Loucy (cell line): ENCODE measurements at regions not wholly inside any gene's neighbourhood (a gene's known extent, or its start where the extent isn't known, plus 50 kb on each side); places are given as distances from the start of the nearest gene placed in this dataset.

Experiments
- H2AFZ ChIP-seq: fragments of 200-600 bp; sonication (generic); 2 replicates; pipeline ENCODE4 v1.6.0; 2016; ENCODE audit warnings: antibody characterized with exemption, mild to moderate bottlenecking, low read length, moderate library complexity
- H3F3A ChIP-seq: fragments of 200-600 bp; 2 replicates; pipeline ENCODE4 v1.6.0; 2016; ENCODE audit warnings: antibody characterized with exemption, low read depth, mild to moderate bottlenecking
- H3K27me3 ChIP-seq: fragments of 200-600 bp; sonication (generic); 2 replicates; pipeline ENCODE4 v1.6.1; 2014; ENCODE audit warnings: low read length, mild to moderate bottlenecking; ENCODE audit not compliant: insufficient read depth, poor library complexity, severe bottlenecking
- H3K36me3 ChIP-seq: fragments of 200-600 bp; sonication (generic); 2 replicates; pipeline ENCODE4 v1.6.1; 2016; ENCODE audit warnings: low read length; ENCODE audit not compliant: insufficient read depth
- H3K4me1 ChIP-seq: fragments of 200-600 bp; sonication (generic); 2 replicates; pipeline ENCODE4 v1.5.1; 2014; ENCODE audit warnings: low read length, mild to moderate bottlenecking; ENCODE audit not compliant: insufficient read depth, poor library complexity, severe bottlenecking
- H3K4me2 ChIP-seq: fragments of 200-600 bp; sonication (generic); 2 replicates; pipeline ENCODE4 v1.6.0; 2014; ENCODE audit warnings: antibody characterized with exemption, low read length, low read depth, mild to moderate bottlenecking; ENCODE audit not compliant: poor library complexity, severe bottlenecking
- H3K4me3 ChIP-seq: fragments of 200-600 bp; sonication (generic); 2 replicates; pipeline ENCODE4 v1.5.1; 2014; ENCODE audit warnings: low read length, mild to moderate bottlenecking, mixed read lengths; ENCODE audit not compliant: poor library complexity, severe bottlenecking
- H3K79me2 ChIP-seq: fragments of 200-600 bp; sonication (generic); 2 replicates; pipeline ENCODE4 v1.6.1; 2014; ENCODE audit warnings: low read length; ENCODE audit not compliant: insufficient read depth
- H3K9ac ChIP-seq: fragments of 200-600 bp; sonication (generic); 2 replicates; pipeline ENCODE4 v1.6.0; 2014; ENCODE audit warnings: mild to moderate bottlenecking, low read depth, low read length, moderate library complexity; ENCODE audit not compliant: poor library complexity, severe bottlenecking
- H3K9me2 ChIP-seq: fragments of 200-600 bp; sonication (generic); replicated peaks from 2 replicates; pipeline ENCODE4 v1.6.1; 2016; ENCODE audit warnings: low read depth, low read length, mixed read lengths
- H3K9me3 ChIP-seq: fragments of 200-600 bp; sonication (generic); 2 replicates; pipeline ENCODE4 v1.6.1; 2014; ENCODE audit warnings: mild to moderate bottlenecking, antibody characterized with exemption, low read length, low read depth; ENCODE audit not compliant: insufficient read depth
- H4K20me1 ChIP-seq: fragments of 200-600 bp; sonication (generic); 2 replicates; pipeline ENCODE4 v1.6.0; 2014; ENCODE audit warnings: antibody characterized with exemption, low read length, mild to moderate bottlenecking; ENCODE audit not compliant: insufficient read depth, poor library complexity, severe bottlenecking
- EZH2phosphoT487 ChIP-seq: fragments of 200-600 bp; IDR thresholded peaks from 2 replicates; pipeline ENCODE4 v1.6.1; 2018; ENCODE audit warnings: antibody characterized with exemption, mild to moderate bottlenecking, moderate library complexity, borderline replicate concordance
- TF ChIP-seq, protein P1 (sequence below): fragments of 200-600 bp; sonication (generic); conservative IDR thresholded peaks from 2 replicates; pipeline ENCODE4 v1.5.1; 2014; ENCODE audit warnings: mild to moderate bottlenecking, antibody characterized with exemption, low read length

DNA sequence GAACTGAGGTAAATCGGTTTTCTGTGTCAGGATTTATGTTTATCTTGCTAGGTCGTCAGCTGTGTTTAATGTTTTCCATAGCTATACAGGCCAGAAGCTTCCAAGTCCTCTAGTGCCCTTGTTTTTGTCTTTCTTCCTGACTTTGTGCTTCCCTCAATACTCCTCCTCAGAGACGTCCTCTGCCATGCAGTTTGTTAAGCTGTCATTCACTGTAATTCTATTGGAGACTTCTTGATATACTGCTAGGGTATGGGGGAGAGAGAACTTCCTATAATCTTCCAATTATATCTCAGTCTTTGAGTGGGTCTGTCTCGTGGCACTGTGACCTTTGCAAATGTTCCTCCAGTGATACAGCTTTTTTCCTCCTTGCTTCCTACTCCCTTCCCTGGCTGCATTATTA lies 327.3 kb upstream of the ANO5 start:
- no peak overlapping the region for H3K4me3 ChIP-seq
- no peaks in the 10 kb centered on the region for H3K79me2 ChIP-seq
- no peaks in the 10 kb centered on the region for H4K20me1 ChIP-seq
- H3K36me3 ChIP-seq, result no peaks in the 10 kb centered on the region
- H3K9me3 ChIP-seq, result no peaks in the 10 kb centered on the region
- TF ChIP-seq EZH2phosphoT487, result no peak
- H3K27me3 ChIP-seq, result no peaks in the 10 kb centered on the region
- H3K9ac ChIP-seq, result no peak overlapping the region
- H3F3A ChIP-seq, result no peaks in the 10 kb centered on the region
- H3K4me2 ChIP-seq, result no peak overlapping the region
- no peaks in the 10 kb centered on the region for H3K9me2 ChIP-seq
- H3K4me1 ChIP-seq, result no peaks in the 10 kb centered on the region
- no peak overlapping the region for H2AFZ ChIP-seq

DNA sequence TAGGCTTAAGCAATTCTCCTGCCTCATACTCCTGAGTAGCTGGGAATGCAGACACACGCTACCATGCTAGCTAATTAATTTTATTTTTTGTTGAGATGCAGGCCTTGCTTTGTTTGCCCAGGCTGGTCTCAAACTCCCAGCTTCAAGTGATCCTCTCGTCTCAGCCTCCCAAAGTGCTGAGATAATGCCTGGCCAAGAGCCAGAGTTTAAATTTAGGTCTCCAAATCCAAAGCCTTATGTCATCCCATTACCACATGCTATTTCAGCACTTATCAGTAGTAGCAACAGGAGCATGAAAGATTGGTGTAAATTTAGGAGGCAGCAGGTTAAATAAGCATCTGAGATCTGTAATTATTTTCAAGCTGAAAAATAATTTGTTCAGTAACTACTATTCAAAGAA lies 326.1 kb upstream of the ANO5 start:
- no peak for TF ChIP-seq EZH2phosphoT487
- TF ChIP-seq, protein P1, sequence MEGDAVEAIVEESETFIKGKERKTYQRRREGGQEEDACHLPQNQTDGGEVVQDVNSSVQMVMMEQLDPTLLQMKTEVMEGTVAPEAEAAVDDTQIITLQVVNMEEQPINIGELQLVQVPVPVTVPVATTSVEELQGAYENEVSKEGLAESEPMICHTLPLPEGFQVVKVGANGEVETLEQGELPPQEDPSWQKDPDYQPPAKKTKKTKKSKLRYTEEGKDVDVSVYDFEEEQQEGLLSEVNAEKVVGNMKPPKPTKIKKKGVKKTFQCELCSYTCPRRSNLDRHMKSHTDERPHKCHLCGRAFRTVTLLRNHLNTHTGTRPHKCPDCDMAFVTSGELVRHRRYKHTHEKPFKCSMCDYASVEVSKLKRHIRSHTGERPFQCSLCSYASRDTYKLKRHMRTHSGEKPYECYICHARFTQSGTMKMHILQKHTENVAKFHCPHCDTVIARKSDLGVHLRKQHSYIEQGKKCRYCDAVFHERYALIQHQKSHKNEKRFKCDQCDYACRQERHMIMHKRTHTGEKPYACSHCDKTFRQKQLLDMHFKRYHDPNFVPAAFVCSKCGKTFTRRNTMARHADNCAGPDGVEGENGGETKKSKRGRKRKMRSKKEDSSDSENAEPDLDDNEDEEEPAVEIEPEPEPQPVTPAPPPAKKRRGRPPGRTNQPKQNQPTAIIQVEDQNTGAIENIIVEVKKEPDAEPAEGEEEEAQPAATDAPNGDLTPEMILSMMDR, result no peak
- Histone ChIP-seq H3K27me3 (no peaks in the 10 kb centered on the region), H2AFZ (no peak overlapping the region)

DNA sequence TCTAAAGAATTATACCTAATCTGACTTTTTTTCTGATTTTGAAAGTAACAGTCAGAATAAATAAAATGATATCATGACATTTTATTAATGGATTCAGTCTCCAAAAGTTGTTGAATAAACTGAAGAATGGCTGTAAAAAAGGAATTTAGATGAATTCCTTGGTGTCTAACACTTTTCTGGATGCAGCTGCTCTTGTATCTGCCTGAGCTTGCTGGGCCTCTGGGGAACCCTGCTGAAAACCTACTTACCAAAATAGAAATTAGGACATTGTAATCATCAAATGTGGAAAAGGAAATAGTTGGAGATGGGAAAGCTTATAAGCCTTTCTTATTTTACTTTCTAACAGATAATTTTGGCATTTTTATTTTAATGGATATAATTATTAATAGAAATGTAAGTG lies 315.7 kb upstream of the ANO5 start:
- Histone ChIP-seq H3K9ac (no peak overlapping the region), H2AFZ (no peak overlapping the region), H3K4me3 (no peak overlapping the region), H3K9me2 (no peaks in the 10 kb centered on the region), H3K9me3 (no peaks in the 10 kb centered on the region), H3K36me3 (no peaks in the 10 kb centered on the region), H3K4me2 (no peak overlapping the region), H4K20me1 (no peaks in the 10 kb centered on the region), H3K27me3 (no peaks in the 10 kb centered on the region), H3K4me1 (no peaks in the 10 kb centered on the region), H3F3A (no peaks in the 10 kb centered on the region), H3K79me2 (no peaks in the 10 kb centered on the region)
- TF ChIP-seq EZH2phosphoT487, result no peak
- TF ChIP-seq, protein P1, result no peak

More for the DNA sequence above, 326.1 kb upstream of the ANO5 start:
- Histone ChIP-seq H3K9me3 (no peaks in the 10 kb centered on the region), H3K36me3 (no peaks in the 10 kb centered on the region), H3K4me2 (no peak overlapping the region), H3K79me2 (no peaks in the 10 kb centered on the region), H3K4me3 (no peak overlapping the region), H4K20me1 (no peaks in the 10 kb centered on the region), H3K9me2 (no peaks in the 10 kb centered on the region), H3K4me1 (no peaks in the 10 kb centered on the region), H3F3A (no peaks in the 10 kb centered on the region), H3K9ac (no peak overlapping the region)

DNA sequence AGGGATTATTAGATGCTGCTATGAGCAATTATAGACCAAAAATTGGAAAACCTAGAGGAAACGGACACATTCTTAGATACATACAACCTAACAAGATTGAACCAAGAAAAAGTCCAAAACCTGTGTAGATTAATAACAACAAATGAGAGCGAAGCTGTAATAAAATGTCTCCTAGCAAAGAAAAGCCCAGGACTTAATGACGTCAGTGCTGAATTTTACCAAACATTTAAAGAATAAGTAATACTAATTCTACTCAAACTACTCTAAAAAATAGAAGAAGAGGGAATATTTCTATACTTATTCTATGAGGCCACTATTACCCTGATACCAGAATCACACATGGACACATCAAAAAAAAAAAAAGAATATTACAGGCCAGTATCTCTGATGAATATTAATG lies 309.5 kb upstream of the ANO5 start:
- no peaks in the 10 kb centered on the region for H3K79me2 ChIP-seq
- H3K4me1 ChIP-seq, result no peaks in the 10 kb centered on the region
- H3K9ac ChIP-seq, result no peak overlapping the region
- TF ChIP-seq, protein P1, result no peak
- TF ChIP-seq EZH2phosphoT487, result no peak
- H3K4me3 ChIP-seq, result no peak overlapping the region
- no peaks in the 10 kb centered on the region for H4K20me1 ChIP-seq
- no peak overlapping the region for H2AFZ ChIP-seq
- H3K4me2 ChIP-seq, result no peak overlapping the region
- H3K9me3 ChIP-seq, result no peaks in the 10 kb centered on the region; the same call in 1 of the 2 replicates
- H3F3A ChIP-seq, result no peaks in the 10 kb centered on the region
- H3K36me3 ChIP-seq, result no peaks in the 10 kb centered on the region
- no peaks in the 10 kb centered on the region for H3K27me3 ChIP-seq
- H3K9me2 ChIP-seq, result no peaks in the 10 kb centered on the region
